Astrocyte of the spinal cord (primary cell): ENCODE measurements at regions not wholly inside any gene's neighbourhood (a gene's known extent, or its start where the extent isn't known, plus 50 kb on each side); places are given as distances from the start of the nearest gene placed in this dataset.

Source experiments
- DNase-seq: peaks from one replicate; pipeline ENCODE4 v3.0.0; 2011; ENCODE audit warnings: low read depth, low spot score
- H3K4me3 ChIP-seq: 2 replicates; pipeline ENCODE4 v1.5.1; 2011; ENCODE audit warnings: low read depth, mild to moderate bottlenecking, low read length, moderate library complexity
- in situ Hi-C: cut with HindIII; loops from 2 replicates; pipeline ENCODE4 v1.10.0; 2017; ENCODE audit warnings: low sequenced_read_pairs
- TF ChIP-seq, protein P1 (sequence below): IDR thresholded peaks from 2 replicates; pipeline ENCODE4 v1.5.1; 2012; ENCODE audit warnings: low read depth, mild to moderate bottlenecking, low read length, inconsistent platforms

- DNase-seq, result no peak
- in situ Hi-C loops, result no loop called here
- H3K4me3 ChIP-seq, result no peak overlapping the region
- TF ChIP-seq, protein P1, sequence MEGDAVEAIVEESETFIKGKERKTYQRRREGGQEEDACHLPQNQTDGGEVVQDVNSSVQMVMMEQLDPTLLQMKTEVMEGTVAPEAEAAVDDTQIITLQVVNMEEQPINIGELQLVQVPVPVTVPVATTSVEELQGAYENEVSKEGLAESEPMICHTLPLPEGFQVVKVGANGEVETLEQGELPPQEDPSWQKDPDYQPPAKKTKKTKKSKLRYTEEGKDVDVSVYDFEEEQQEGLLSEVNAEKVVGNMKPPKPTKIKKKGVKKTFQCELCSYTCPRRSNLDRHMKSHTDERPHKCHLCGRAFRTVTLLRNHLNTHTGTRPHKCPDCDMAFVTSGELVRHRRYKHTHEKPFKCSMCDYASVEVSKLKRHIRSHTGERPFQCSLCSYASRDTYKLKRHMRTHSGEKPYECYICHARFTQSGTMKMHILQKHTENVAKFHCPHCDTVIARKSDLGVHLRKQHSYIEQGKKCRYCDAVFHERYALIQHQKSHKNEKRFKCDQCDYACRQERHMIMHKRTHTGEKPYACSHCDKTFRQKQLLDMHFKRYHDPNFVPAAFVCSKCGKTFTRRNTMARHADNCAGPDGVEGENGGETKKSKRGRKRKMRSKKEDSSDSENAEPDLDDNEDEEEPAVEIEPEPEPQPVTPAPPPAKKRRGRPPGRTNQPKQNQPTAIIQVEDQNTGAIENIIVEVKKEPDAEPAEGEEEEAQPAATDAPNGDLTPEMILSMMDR, result no peak
These were observed 222.5 kb upstream of the SNX19 start for GRCh38 chr11:131138731-131139130.

DNA sequence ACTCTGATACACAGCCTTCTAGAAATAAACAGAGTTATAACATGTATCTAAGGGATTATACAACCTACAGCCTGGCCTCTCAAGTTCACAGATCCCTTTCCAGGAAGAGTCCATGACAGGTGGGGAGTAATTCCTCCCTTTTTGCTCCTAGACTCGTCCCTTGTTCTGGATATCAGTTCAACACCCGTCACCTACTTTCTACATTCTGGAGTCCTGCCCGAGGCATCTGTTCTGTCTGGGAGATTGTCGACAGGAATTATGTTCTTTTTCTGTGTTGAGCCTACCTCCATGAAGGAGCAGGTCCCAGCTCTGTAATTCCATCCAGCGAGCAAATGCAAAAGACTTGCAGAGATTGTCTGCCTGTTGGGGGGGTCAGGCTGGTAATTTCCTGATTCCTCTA, 224.6 kb upstream of the NTM start:
- no peak for DNase-seq
- in situ Hi-C loops, result no loop called here
- TF ChIP-seq, protein P1, result no peak
- no peak overlapping the region for H3K4me3 ChIP-seq

DNA sequence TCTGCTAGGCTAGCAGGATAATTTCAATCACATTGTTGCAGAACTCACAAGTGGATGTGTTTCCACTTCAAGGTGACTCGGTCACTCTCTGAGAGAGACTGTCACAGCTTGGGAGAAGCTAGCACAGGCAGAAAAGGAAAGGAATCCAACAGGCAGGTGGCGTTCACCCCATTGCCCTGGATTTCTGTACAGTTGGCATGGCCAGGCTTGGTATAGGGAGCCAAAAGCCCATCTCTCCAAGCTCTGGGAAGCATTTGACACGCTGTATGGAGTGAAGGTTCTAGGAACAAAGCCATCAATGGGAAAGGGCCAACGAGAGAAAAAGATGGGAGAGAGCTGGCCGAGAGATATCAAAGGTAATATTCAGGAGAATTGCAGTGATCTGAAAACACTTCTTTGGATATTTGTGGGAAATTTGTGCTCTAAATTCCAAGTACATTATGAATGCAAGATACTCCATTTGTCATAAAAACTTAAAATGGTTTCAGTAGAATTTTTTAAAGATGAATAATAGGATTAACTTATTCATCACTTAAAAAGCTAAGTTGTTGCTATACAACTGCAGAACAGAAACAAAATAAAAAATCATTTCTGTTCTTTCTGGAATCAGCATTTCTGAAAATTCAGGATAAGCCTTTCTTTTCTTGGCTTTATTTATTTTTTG, 223.5 kb upstream of the NTM start:
- no peak for DNase-seq

DNA sequence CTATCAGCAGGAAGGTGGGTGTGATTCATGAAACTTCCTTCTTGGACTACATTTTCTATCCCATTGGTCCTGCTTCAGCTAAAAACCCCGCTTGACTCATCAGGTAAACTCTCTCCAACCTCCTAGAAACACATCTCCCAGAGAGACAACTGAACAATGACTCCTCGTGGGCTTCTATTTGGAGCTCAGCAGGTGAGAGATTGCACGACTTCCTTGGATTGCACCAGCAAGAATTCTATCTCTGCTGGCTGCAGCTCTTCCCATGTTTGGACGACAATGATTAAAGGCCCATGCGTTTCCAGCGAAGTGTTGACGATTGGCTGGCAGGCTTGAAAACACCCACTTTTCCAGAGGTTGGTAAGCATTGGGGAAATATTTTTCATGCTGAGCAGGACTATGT, 216.1 kb upstream of the NTM start:
- in situ Hi-C loops, result no loop called here
- TF ChIP-seq, protein P1, result no peak
- no peak overlapping the region for H3K4me3 ChIP-seq
- no peak for DNase-seq

More for the DNA sequence above, 223.5 kb upstream of the NTM start:
- in situ Hi-C loops, result no loop called here
- H3K4me3 ChIP-seq, result no peak overlapping the region
- TF ChIP-seq, protein P1, result no peak

- TF ChIP-seq, protein P1, result no peak
- in situ Hi-C loops, result no loop called here
- no peak overlapping the region for H3K4me3 ChIP-seq
- DNase-seq, result no peak
These were observed 212.7 kb upstream of the NTM start for GRCh38 chr11:131157678-131158077.

DNA sequence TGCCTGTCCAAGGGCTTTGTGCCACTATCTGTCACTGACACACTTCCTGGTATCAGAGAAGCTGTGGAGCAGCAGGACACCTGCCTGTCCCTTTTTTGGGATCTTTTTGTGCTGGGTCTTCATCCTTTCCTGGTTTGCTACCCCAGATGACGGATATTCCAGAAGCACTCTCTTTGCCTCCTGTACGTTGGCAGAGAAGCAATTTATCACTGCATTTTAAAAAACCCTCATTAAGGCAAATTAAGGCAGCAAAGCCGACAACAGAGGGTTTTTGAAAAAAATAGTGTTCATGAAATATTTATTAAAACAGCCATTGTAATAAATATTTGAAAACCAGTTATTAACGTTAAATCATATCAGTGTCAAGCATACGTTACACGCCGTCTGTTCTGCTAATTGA, 209.6 kb upstream of the NTM start:
- TF ChIP-seq, protein P1, result no peak
- DNase-seq, result no peak
- H3K4me3 ChIP-seq, result no peak overlapping the region
- in situ Hi-C loops, result no loop called here
